K562 (cell line): ENCODE measurements at regions not wholly inside any gene's neighbourhood (a gene's known extent, or its start where the extent isn't known, plus 50 kb on each side); places are given as distances from the start of the nearest gene placed in this dataset.

ENCODE experiments used
- ATAC-seq: fragments of 200-7000 bp; cut with Tn5 transposase; 3 replicates; pipeline ENCODE4 v1.9.1; 2020; ENCODE audit warnings: moderate library complexity
- BruUV-seq: library from RNA; stranded (reverse); fragments of 400-500 nt; replicated peaks from 2 replicates; lab custom pipeline; 2021; lab: Mats Ljungman, UMichigan
- CTCF ChIA-PET: fragments of 300-600 bp; formaldehyde crosslinking; extraction: SDS; loops from one replicate; lab custom pipeline; 2021; ENCODE audit warnings: low intra/inter-chr PET ratio; lab: Yijun Ruan, JAX
- POLR2A ChIA-PET: fragments of 300-600, 350-650 bp; sonication (Branson Sonifier 250); formaldehyde crosslinking; extraction: SDS; loops from one replicate; lab custom pipeline; 2021; ENCODE audit warnings: antibody characterized with exemption, inconsistent platforms; lab: Yijun Ruan, JAX
- DNase-seq, 4 experiments: peaks; one replicate each; pipeline versions ENCODE4 v3.0.0 to v3.0.0-alpha.2; 2011 to 2018; ENCODE audit warnings: low spot score in 3 of 4, mixed read lengths in 3 of 4; ENCODE audit errors: extremely low read depth in 1 of 4
- FAIRE-seq: peaks from 2 replicates; lab custom pipeline; 2011; peaks lifted over from hg19 to GRCh38; lab: Jason Lieb, UNC
- H2AFZ ChIP-seq: 2 replicates; pipeline ENCODE4 v1.6.0; 2011; ENCODE audit warnings: low read depth, low read length, control low read depth, inconsistent platforms
- H3K27ac ChIP-seq: fragments of 200-600 bp; 3 replicates; pipeline ENCODE4 v1.8.0; 2011; ENCODE audit warnings: low read depth, mild to moderate bottlenecking, control low read depth, inconsistent platforms, low read length, moderate library complexity, mixed read lengths; ENCODE audit errors: extremely low read depth
- H3K27me3 ChIP-seq, 2 experiments: fragments of 300-600 bp in 1 of 2; 2 replicates in 1 of 2; 3 replicates in 1 of 2; pipeline versions ENCODE4 v1.6.0 to v1.8.0; 2011; ENCODE audit warnings: inconsistent platforms in 2 of 2, low read length in 2 of 2, mild to moderate bottlenecking in 1 of 2, mixed read lengths in 1 of 2, moderate library complexity in 1 of 2; ENCODE audit not compliant: control insufficient read depth in 2 of 2, insufficient read depth in 2 of 2
- H3K36me3 ChIP-seq: fragments of 300-600 bp; 3 replicates; pipeline ENCODE4 v1.8.0; 2011; ENCODE audit warnings: mild to moderate bottlenecking, low read length, inconsistent platforms; ENCODE audit not compliant: control insufficient read depth, insufficient read depth
- H3K4me1 ChIP-seq, 2 experiments: fragments of 200-600 bp in 1 of 2; replicated peaks in 1 of 2; 2 replicates in 1 of 2; 3 replicates in 1 of 2; pipeline versions ENCODE4 v1.5.1 to v1.8.0; 2011; ENCODE audit warnings: inconsistent platforms in 2 of 2, low read length in 2 of 2, mild to moderate bottlenecking in 1 of 2, mixed read lengths in 1 of 2, moderate library complexity in 1 of 2; ENCODE audit not compliant: control insufficient read depth in 2 of 2, insufficient read depth in 2 of 2
- H3K4me2 ChIP-seq: 2 replicates; pipeline ENCODE4 v1.6.1; 2011; ENCODE audit warnings: low read length, control low read depth, inconsistent platforms, mixed read lengths; ENCODE audit not compliant: insufficient read depth
- H3K4me3 ChIP-seq: fragments of 200-600 bp; sonication (generic), shearing (Covaris generic); 2 replicates; pipeline ENCODE4 v1.5.1; 2016; ENCODE audit warnings: control low read depth, inconsistent platforms
- H3K79me2 ChIP-seq: fragments of 200-600 bp; 3 replicates; pipeline ENCODE4 v1.8.0; 2011; ENCODE audit warnings: low read length, inconsistent platforms; ENCODE audit not compliant: control insufficient read depth, insufficient read depth
- H3K9ac ChIP-seq, 2 experiments: 2 replicates each; pipeline versions ENCODE4 v1.6.0 to v1.6.1; 2011; ENCODE audit warnings: low read depth in 2 of 2, low read length in 2 of 2, control low read depth in 1 of 2, inconsistent platforms in 1 of 2, mild to moderate bottlenecking in 1 of 2, mixed read lengths in 1 of 2; ENCODE audit not compliant: insufficient read depth in 1 of 2
- H3K9me1 ChIP-seq: one replicate; pipeline ENCODE4 v1.6.0; 2011; ENCODE audit warnings: inconsistent platforms, mild to moderate bottlenecking, low read length, moderate library complexity; ENCODE audit not compliant: control insufficient read depth, insufficient read depth
- H3K9me3 ChIP-seq: replicated peaks from 2 replicates; pipeline ENCODE4 v1.5.1; 2011; ENCODE audit warnings: low read depth, low read length, inconsistent platforms; ENCODE audit not compliant: control insufficient read depth, insufficient read depth
- H4K20me1 ChIP-seq: replicated peaks from 2 replicates; pipeline ENCODE4 v1.6.1; 2011; ENCODE audit warnings: low read length, inconsistent platforms, mixed read lengths; ENCODE audit not compliant: control insufficient read depth, insufficient read depth
- MYC ChIP-seq, 2 experiments: fragments of 250-450 bp in 1 of 2; sonication (Bioruptor Pico) in 1 of 2; IDR thresholded peaks; 2 replicates each; pipeline versions ENCODE4 v1.5.1 to v1.6.1; 2012 to 2021; ENCODE audit warnings: low read depth in 2 of 2, borderline replicate concordance in 1 of 2, improper control_type of control experiment in 1 of 2, low read length in 1 of 2, mild to moderate bottlenecking in 1 of 2, moderate library complexity in 1 of 2
- PURB ChIP-seq: sonication (generic); formaldehyde crosslinking; IDR thresholded peaks from 2 replicates; pipeline ENCODE4 v1.9.0; 2021; ENCODE audit warnings: low read depth, mild to moderate bottlenecking, missing genetic modification reagents
- WGBS: fragments of 100-300 bp; shearing (Covaris generic); methylation state at CpG from one replicate; pipeline ENCODE4 v1.1.6; 2016; ENCODE audit warnings: low coverage, mixed read lengths; ENCODE audit not compliant: insufficient coverage; ENCODE audit errors: missing lambda C conversion rate; 5-methylcytosine and 5-hydroxymethylcytosine counted together
- in situ Hi-C: fragments of 300-500 bp; cut with MboI; formaldehyde crosslinking; loops from 4 replicates; pipeline ENCODE4 v1.15.0; 2018; ENCODE audit warnings: inconsistent platforms, mixed read lengths
- intact Hi-C: fragments of 100-400 bp; cut with micrococcal nuclease; formaldehyde crosslinking; loops from 2 replicates; pipeline ENCODE4 v1.14.2; 2022
- TF ChIP-seq, protein P1 (sequence below): fragments of 450-650 bp; IDR thresholded peaks from 2 replicates; pipeline ENCODE4 v1.6.1; 2017; ENCODE audit warnings: antibody characterized with exemption, mild to moderate bottlenecking

DNA sequence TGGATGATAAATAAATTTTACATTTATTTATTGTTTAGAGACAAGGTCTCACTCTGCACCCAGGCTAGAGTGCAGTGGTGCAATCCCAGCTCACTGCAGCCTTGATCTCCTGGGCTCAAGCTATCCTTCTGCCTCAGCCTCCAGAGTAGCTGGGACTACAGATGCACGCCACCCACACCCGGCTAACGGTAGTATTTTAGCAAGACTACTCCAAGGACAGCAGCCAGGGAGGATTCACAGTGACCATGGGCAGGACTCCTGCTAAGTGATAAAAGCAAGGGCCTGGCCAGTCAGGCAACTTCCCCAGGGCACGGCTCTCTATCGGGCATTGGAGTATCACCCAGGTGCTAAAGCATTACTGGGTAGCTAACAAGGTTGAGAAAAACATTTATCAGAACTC is 55.4 kb downstream of the ARL6IP4 start:
- Histone ChIP-seq H3K36me3 (no peaks in the 10 kb centered on the region), H4K20me1 (no peaks in the 10 kb centered on the region), H3K4me3 (no peak overlapping the region), H3K4me2 (peak overlapping the region; percentile 50; the same call in 1 of the 2 replicates), H3K79me2 (no peaks in the 10 kb centered on the region), H3K9me3 (no peaks in the 10 kb centered on the region), H3K9ac (peak overlapping the region; percentile 32 to 72; a peak in 1 of 4 replicates), H3K9me1 (no peaks in the 10 kb centered on the region), H3K4me1 (peaks cover 42 to 47% of the 10 kb centered on the region in 2 experiments), H3K27me3 (no peaks in the 10 kb centered on the region), H2AFZ (no peak overlapping the region), H3K27ac (peak overlapping the region; percentile 13; the same call in 1 of the 3 replicates)
- ChIA-PET CTCF (interaction anchor here (0.6 kb wide), 1 partner anchor 371 kb away, joined by 3 read pairs; no protein-coding TSS in a partner anchor), POLR2A (interaction anchor here (0.6 to 1.4 kb wide), 6 partner anchors 10 to 1009 kb away, joined by 3 to 5 read pairs (median 3); partner anchors contain the start of gene MPHOSPH9)
- FAIRE-seq (peak; percentile 15), ATAC-seq (peak; percentile 7; the same call in 1 of the 3 replicates), DNase-seq (peak in 2 of 4 experiments; percentile 30 to 44)
- no TSS peak for BruUV-seq
- intact Hi-C loops (no loop called here), in situ Hi-C loops (no loop called here)
- no peak for TF ChIP-seq PURB (CRISPR knock-in tag)
- TF ChIP-seq MYC (IDR thresholded peaks at IDR 0.05; ENCODE audit: low read depth, low read length), result no peak
- no peak for TF ChIP-seq MYC (CRISPR knock-in tag; IDR thresholded peaks at IDR 0.05; ENCODE audit: borderline replicate concordance, low read depth)
- TF ChIP-seq, protein P1, sequence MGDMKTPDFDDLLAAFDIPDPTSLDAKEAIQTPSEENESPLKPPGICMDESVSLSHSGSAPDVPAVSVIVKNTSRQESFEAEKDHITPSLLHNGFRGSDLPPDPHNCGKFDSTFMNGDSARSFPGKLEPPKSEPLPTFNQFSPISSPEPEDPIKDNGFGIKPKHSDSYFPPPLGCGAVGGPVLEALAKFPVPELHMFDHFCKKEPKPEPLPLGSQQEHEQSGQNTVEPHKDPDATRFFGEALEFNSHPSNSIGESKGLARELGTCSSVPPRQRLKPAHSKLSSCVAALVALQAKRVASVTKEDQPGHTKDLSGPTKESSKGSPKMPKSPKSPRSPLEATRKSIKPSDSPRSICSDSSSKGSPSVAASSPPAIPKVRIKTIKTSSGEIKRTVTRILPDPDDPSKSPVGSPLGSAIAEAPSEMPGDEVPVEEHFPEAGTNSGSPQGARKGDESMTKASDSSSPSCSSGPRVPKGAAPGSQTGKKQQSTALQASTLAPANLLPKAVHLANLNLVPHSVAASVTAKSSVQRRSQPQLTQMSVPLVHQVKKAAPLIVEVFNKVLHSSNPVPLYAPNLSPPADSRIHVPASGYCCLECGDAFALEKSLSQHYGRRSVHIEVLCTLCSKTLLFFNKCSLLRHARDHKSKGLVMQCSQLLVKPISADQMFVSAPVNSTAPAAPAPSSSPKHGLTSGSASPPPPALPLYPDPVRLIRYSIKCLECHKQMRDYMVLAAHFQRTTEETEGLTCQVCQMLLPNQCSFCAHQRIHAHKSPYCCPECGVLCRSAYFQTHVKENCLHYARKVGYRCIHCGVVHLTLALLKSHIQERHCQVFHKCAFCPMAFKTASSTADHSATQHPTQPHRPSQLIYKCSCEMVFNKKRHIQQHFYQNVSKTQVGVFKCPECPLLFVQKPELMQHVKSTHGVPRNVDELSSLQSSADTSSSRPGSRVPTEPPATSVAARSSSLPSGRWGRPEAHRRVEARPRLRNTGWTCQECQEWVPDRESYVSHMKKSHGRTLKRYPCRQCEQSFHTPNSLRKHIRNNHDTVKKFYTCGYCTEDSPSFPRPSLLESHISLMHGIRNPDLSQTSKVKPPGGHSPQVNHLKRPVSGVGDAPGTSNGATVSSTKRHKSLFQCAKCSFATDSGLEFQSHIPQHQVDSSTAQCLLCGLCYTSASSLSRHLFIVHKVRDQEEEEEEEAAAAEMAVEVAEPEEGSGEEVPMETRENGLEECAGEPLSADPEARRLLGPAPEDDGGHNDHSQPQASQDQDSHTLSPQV, result peak; percentile 17; the same call in 1 of the 2 replicates
- 28% methylated on average over 5 of the region's 5 CpGs for WGBS
